Activated naive CD8-positive, alpha-beta T cell (primary cell): ENCODE measurements at regions not wholly inside any gene's neighbourhood (a gene's known extent, or its start where the extent isn't known, plus 50 kb on each side); places are given as distances from the start of the nearest gene placed in this dataset.

Source experiments
- H3K27ac Mint-ChIP-seq: one replicate; pipeline ENCODE4 v1.8.0; 2021; ENCODE audit warnings: mixed read lengths
- H3K27me3 Mint-ChIP-seq: one replicate; pipeline ENCODE4 v1.8.0; 2021; ENCODE audit warnings: mixed read lengths
- H3K36me3 Mint-ChIP-seq: one replicate; pipeline ENCODE4 v1.8.0; 2021; ENCODE audit warnings: mixed read lengths
- H3K4me1 Mint-ChIP-seq: one replicate; pipeline ENCODE4 v1.8.0; 2021; ENCODE audit warnings: low read depth, mixed read lengths
- H3K4me3 Mint-ChIP-seq: one replicate; pipeline ENCODE4 v1.8.0; 2021; ENCODE audit warnings: mild to moderate bottlenecking, mixed read lengths
- H3K9me3 Mint-ChIP-seq: one replicate; pipeline ENCODE4 v1.8.0; 2021; ENCODE audit warnings: low read depth, mixed read lengths

GRCh38 chr13:89568276-89568675 is 1779.2 kb upstream of the MIR17HG start:
- Mint-ChIP-seq H3K27ac (no peak overlapping the region), H3K36me3 (no peaks in the 10 kb centered on the region), H3K27me3 (no peaks in the 10 kb centered on the region), H3K4me1 (no peaks in the 10 kb centered on the region), H3K9me3 (peaks cover 5% of the 10 kb centered on the region), H3K4me3 (no peak overlapping the region)

GRCh38 chr13:89568746-89569145 is 1778.7 kb upstream of the MIR17HG start:
- H3K36me3 Mint-ChIP-seq, result no peaks in the 10 kb centered on the region

GRCh38 chr13:89571676-89572075 is 1775.8 kb upstream of the MIR17HG start:
- no peaks in the 10 kb centered on the region for H3K27me3 Mint-ChIP-seq
- no peak overlapping the region for H3K4me3 Mint-ChIP-seq
- no peak overlapping the region for H3K27ac Mint-ChIP-seq
- no peaks in the 10 kb centered on the region for H3K9me3 Mint-ChIP-seq
- H3K36me3 Mint-ChIP-seq, result no peaks in the 10 kb centered on the region
- H3K4me1 Mint-ChIP-seq, result no peaks in the 10 kb centered on the region

More at GRCh38 chr13:89568746-89569145, 1778.7 kb upstream of the MIR17HG start:
- no peak overlapping the region for H3K4me3 Mint-ChIP-seq
- H3K27ac Mint-ChIP-seq, result no peak overlapping the region
- H3K9me3 Mint-ChIP-seq, result peaks cover under 1% of the 10 kb centered on the region
- no peaks in the 10 kb centered on the region for H3K27me3 Mint-ChIP-seq
- no peaks in the 10 kb centered on the region for H3K4me1 Mint-ChIP-seq

GRCh38 chr13:89574077-89574476 is 1773.4 kb upstream of the MIR17HG start:
- Mint-ChIP-seq H3K4me3 (no peak overlapping the region), H3K27me3 (no peaks in the 10 kb centered on the region), H3K4me1 (no peaks in the 10 kb centered on the region), H3K27ac (no peak overlapping the region), H3K36me3 (no peaks in the 10 kb centered on the region), H3K9me3 (no peaks in the 10 kb centered on the region)

GRCh38 chr13:89577301-89577700 is 1770.2 kb upstream of the MIR17HG start:
- H3K36me3 Mint-ChIP-seq, result no peaks in the 10 kb centered on the region
- no peak overlapping the region for H3K27ac Mint-ChIP-seq
- H3K9me3 Mint-ChIP-seq, result no peaks in the 10 kb centered on the region
- H3K4me1 Mint-ChIP-seq, result no peaks in the 10 kb centered on the region
- no peak overlapping the region for H3K4me3 Mint-ChIP-seq
- H3K27me3 Mint-ChIP-seq, result no peaks in the 10 kb centered on the region

- no peak overlapping the region for H3K27ac Mint-ChIP-seq
- no peaks in the 10 kb centered on the region for H3K36me3 Mint-ChIP-seq
- no peaks in the 10 kb centered on the region for H3K9me3 Mint-ChIP-seq
- no peaks in the 10 kb centered on the region for H3K4me1 Mint-ChIP-seq
- H3K27me3 Mint-ChIP-seq, result no peaks in the 10 kb centered on the region
- H3K4me3 Mint-ChIP-seq, result no peak overlapping the region
Measured at GRCh38 chr13:89584058-89584620, 1763.3 kb upstream of the MIR17HG start.

GRCh38 chr13:89602655-89603054 is 1744.8 kb upstream of the MIR17HG start:
- Mint-ChIP-seq H3K27me3 (no peaks in the 10 kb centered on the region), H3K27ac (no peak overlapping the region), H3K4me3 (no peak overlapping the region), H3K36me3 (no peaks in the 10 kb centered on the region), H3K9me3 (no peaks in the 10 kb centered on the region), H3K4me1 (no peaks in the 10 kb centered on the region)

- H3K4me1 Mint-ChIP-seq, result no peaks in the 10 kb centered on the region
- no peaks in the 10 kb centered on the region for H3K27me3 Mint-ChIP-seq
- no peaks in the 10 kb centered on the region for H3K9me3 Mint-ChIP-seq
- H3K27ac Mint-ChIP-seq, result no peak overlapping the region
- H3K36me3 Mint-ChIP-seq, result no peaks in the 10 kb centered on the region
- H3K4me3 Mint-ChIP-seq, result no peak overlapping the region
Measured at GRCh38 chr13:89603187-89603586, 1744.3 kb upstream of the MIR17HG start.

- no peak overlapping the region for H3K27ac Mint-ChIP-seq
- H3K4me3 Mint-ChIP-seq, result no peak overlapping the region
- no peaks in the 10 kb centered on the region for H3K4me1 Mint-ChIP-seq
- no peaks in the 10 kb centered on the region for H3K36me3 Mint-ChIP-seq
- H3K27me3 Mint-ChIP-seq, result no peaks in the 10 kb centered on the region
- no peaks in the 10 kb centered on the region for H3K9me3 Mint-ChIP-seq
Measured at GRCh38 chr13:89609318-89609717, 1738.2 kb upstream of the MIR17HG start.

GRCh38 chr13:89610331-89610730 is 1737.2 kb upstream of the MIR17HG start:
- no peak overlapping the region for H3K27ac Mint-ChIP-seq
- H3K27me3 Mint-ChIP-seq, result no peaks in the 10 kb centered on the region
- no peaks in the 10 kb centered on the region for H3K4me1 Mint-ChIP-seq
- H3K36me3 Mint-ChIP-seq, result no peaks in the 10 kb centered on the region
- H3K4me3 Mint-ChIP-seq, result no peak overlapping the region
- no peaks in the 10 kb centered on the region for H3K9me3 Mint-ChIP-seq

- Mint-ChIP-seq H3K9me3 (no peaks in the 10 kb centered on the region), H3K27me3 (no peaks in the 10 kb centered on the region), H3K27ac (no peak overlapping the region), H3K36me3 (no peaks in the 10 kb centered on the region), H3K4me1 (no peaks in the 10 kb centered on the region), H3K4me3 (no peak overlapping the region)
Measured at GRCh38 chr13:89610881-89611280, 1736.6 kb upstream of the MIR17HG start.

- no peak overlapping the region for H3K27ac Mint-ChIP-seq
- H3K4me1 Mint-ChIP-seq, result no peaks in the 10 kb centered on the region
- no peak overlapping the region for H3K4me3 Mint-ChIP-seq
- no peaks in the 10 kb centered on the region for H3K27me3 Mint-ChIP-seq
- H3K36me3 Mint-ChIP-seq, result no peaks in the 10 kb centered on the region
- H3K9me3 Mint-ChIP-seq, result peaks cover 22% of the 10 kb centered on the region
Measured at GRCh38 chr13:89627996-89628395, 1719.5 kb upstream of the MIR17HG start.

GRCh38 chr13:89628567-89628966 is 1718.9 kb upstream of the MIR17HG start:
- Mint-ChIP-seq H3K4me3 (no peak overlapping the region), H3K27ac (no peak overlapping the region), H3K27me3 (no peaks in the 10 kb centered on the region), H3K9me3 (peaks cover 24% of the 10 kb centered on the region), H3K4me1 (no peaks in the 10 kb centered on the region), H3K36me3 (no peaks in the 10 kb centered on the region)

- H3K9me3 Mint-ChIP-seq, result peaks cover 11% of the 10 kb centered on the region
- H3K36me3 Mint-ChIP-seq, result no peaks in the 10 kb centered on the region
- H3K27ac Mint-ChIP-seq, result no peak overlapping the region
- no peaks in the 10 kb centered on the region for H3K27me3 Mint-ChIP-seq
- H3K4me1 Mint-ChIP-seq, result no peaks in the 10 kb centered on the region
- H3K4me3 Mint-ChIP-seq, result no peak overlapping the region
Measured at GRCh38 chr13:89650226-89650625, 1697.3 kb upstream of the MIR17HG start.

GRCh38 chr13:89660752-89661151 is 1686.7 kb upstream of the MIR17HG start:
- Mint-ChIP-seq H3K36me3 (no peaks in the 10 kb centered on the region), H3K4me1 (no peaks in the 10 kb centered on the region), H3K27me3 (no peaks in the 10 kb centered on the region), H3K27ac (no peak overlapping the region), H3K9me3 (peaks cover 10% of the 10 kb centered on the region), H3K4me3 (no peak overlapping the region)

- H3K36me3 Mint-ChIP-seq, result no peaks in the 10 kb centered on the region
- H3K4me3 Mint-ChIP-seq, result no peak overlapping the region
- H3K27me3 Mint-ChIP-seq, result no peaks in the 10 kb centered on the region
- H3K4me1 Mint-ChIP-seq, result no peaks in the 10 kb centered on the region
- H3K9me3 Mint-ChIP-seq, result no peaks in the 10 kb centered on the region
- no peak overlapping the region for H3K27ac Mint-ChIP-seq
Measured at GRCh38 chr13:89673789-89674311, 1673.6 kb upstream of the MIR17HG start.
